HG03103 (cell line): ENCODE measurements at regions not wholly inside any gene's neighbourhood (a gene's known extent, or its start where the extent isn't known, plus 50 kb on each side); places are given as distances from the start of the nearest gene placed in this dataset.

Experiments used
- ATAC-seq: cut with Tn5 transposase; IDR thresholded peaks from one replicate; pipeline ENCODE4 v1.9.1; 2021; ENCODE audit warnings: low read depth; ENCODE audit not compliant: unreplicated experiment

GRCh38 chr5:165173651-165174050 lies 1668.2 kb downstream of the MAT2B start:
- ATAC-seq, result no peak

DNA sequence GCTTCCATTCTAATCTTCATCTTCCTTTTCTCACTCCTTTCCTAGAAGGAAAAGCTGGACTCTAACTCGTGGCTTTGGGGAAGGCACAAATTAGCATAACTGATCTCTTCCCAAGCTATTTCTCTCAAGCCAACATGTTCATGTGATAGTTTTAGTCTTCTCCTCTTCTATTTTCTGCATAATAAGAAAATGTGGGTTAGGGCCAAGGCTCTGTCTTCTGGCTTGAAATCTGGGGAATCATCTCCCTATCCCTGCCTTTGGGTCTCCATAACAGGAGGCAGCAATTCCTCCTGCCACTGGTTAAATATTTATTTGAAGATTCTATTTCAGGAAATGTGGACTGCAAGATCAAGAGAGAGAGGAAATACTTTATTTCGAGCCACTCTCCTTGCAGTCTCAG lies 1669.6 kb downstream of the MAT2B start:
- no peak for ATAC-seq

- ATAC-seq, result no peak
Observed at GRCh38 chr5:165184183-165184582, 1678.8 kb downstream of the MAT2B start.

- no peak for ATAC-seq
Observed at GRCh38 chr5:165185716-165186115, 1680.3 kb downstream of the MAT2B start.

DNA sequence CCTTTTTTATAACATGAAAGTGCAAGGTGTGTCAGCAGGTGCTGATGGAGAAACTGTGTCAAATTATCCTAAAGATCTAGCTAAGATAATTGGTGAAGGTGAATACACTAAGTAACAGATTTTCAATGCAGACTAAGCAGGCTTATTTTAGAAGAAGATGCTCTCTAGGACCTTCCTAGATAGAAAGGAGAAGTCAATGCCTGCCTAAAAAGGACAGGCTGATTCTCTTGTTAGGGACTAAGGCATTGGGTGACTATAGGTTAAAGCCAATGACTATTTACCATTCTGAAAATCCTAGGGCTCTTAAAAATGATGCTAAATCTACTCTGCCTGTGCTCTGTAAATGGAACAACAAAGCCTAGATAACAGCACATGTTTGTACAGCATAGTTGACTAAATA lies 1682.4 kb downstream of the MAT2B start:
- no peak for ATAC-seq

- no peak for ATAC-seq
Observed at GRCh38 chr5:165188556-165189175, 1683.2 kb downstream of the MAT2B start.

GRCh38 chr5:165196961-165197360 lies 1691.5 kb downstream of the MAT2B start:
- no peak for ATAC-seq

DNA sequence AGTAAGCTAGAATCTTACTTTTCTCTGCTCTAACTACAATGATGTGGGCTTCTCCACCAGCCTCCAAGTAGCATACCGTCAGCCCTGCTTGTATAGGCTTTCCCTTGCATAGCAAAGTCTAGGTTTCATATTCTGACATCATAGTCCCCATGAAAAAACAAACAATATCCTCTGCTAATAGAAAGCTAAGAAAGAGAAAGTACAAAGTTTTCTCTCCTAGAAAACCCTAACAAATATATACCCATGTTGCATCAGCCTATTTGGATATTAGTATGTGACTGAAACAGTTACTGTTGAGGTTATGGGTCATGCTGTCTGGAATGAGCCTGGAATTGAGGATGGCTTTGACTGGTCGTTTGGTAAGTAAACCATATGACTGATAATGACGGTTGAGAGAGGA lies 1696.0 kb downstream of the MAT2B start:
- ATAC-seq, result no peak

DNA sequence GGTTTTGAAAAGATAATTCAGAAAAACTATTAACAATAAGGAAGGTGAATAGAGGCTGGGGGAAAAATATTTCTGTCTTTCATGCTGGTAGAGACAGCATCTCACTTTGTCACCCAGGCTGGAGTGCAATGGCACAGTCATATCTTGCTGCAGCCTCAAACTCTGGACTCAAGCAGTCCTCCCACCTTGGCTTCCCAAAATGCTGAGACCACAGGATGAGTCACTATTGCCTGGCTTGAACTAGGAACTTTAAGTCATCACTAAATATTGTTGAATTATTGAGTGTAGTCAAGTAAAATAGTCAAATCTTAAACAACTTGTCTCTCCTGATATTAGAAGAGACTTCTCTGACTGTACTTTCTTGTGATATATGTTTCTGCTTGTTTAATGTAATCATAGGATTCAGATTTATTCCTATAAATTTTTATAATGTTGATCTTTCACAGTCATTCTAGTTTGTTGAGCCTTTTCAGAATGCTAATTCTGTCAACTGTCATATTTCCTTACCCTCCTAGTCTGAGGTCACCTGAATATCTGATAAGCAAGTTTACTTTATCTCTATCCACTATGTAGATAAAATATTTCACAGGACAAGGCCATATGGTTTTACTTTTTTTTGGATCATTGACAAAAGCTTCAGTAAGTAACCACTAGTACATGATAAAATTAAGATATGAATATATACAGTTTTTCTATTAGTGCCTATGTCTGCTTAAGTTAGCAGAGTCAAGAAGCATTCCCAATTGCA lies 1696.5 kb downstream of the MAT2B start:
- no peak for ATAC-seq

- no peak for ATAC-seq
Observed at GRCh38 chr5:165202519-165202910, 1697.1 kb downstream of the MAT2B start.

- no peak for ATAC-seq
Observed at GRCh38 chr5:165209101-165209727, 1703.8 kb downstream of the MAT2B start.

- no peak for ATAC-seq
Observed at GRCh38 chr5:165224366-165225045, 1719.1 kb downstream of the MAT2B start.

GRCh38 chr5:165227515-165227914 lies 1722.1 kb downstream of the MAT2B start:
- no peak for ATAC-seq

GRCh38 chr5:165228184-165228583 lies 1722.8 kb downstream of the MAT2B start:
- ATAC-seq, result no peak

GRCh38 chr5:165231821-165232508 lies 1726.5 kb downstream of the MAT2B start:
- no peak for ATAC-seq

DNA sequence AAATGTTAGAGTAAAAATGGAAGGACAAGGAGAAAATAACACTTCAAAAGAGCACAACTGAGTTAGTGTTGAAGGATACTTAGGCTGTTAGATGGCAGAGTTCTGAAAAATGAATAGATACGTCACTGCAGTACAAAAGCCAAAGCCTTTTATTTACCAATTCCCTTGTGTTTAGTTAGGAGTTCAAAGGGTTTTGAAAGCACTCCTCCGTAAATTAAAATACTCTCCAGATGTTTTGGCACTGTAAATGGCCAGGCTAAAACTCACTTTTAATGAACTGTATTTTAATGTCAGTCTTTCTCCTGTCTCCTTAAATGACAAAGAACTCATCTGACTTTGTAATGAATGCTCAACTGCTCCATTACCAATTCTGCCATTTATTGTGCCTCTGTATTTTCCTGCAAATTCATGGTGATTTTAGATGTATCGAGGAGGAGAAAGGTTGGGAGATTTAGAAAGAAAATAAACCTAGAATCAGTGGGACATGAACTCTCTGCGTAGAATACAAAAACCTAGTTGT lies 1727.2 kb downstream of the MAT2B start:
- ATAC-seq, result no peak

- no peak for ATAC-seq
Observed at GRCh38 chr5:165241811-165242210, 1736.4 kb downstream of the MAT2B start.

GRCh38 chr5:165242646-165243045 lies 1737.2 kb downstream of the MAT2B start:
- no peak for ATAC-seq

DNA sequence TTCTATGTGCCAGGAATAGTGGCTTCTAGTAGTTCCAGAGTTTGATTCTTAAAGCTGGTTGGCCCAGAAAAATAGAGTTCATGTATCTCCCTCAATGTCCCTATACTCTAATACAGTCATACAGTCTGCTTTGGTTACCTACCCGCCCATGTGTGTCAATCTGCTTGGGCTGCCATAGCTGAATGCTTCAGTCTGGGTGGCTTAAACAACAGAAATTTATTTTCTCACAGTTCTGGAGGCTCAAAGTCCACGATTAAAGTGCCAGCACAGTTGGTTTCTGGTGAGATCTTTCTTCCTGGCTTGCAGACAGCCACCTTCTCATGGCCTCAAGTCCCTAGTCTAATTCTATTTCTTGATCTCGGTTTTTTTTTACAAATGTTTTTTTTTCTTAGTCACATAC lies 1739.0 kb downstream of the MAT2B start:
- no peak for ATAC-seq

- ATAC-seq, result no peak
Observed at GRCh38 chr5:165258197-165258771, 1752.9 kb downstream of the MAT2B start.
